Mesendoderm (in vitro differentiated cells): ENCODE measurements at regions not wholly inside any gene's neighbourhood (a gene's known extent, or its start where the extent isn't known, plus 50 kb on each side); places are given as distances from the start of the nearest gene placed in this dataset.
"Not testable (repeated sequence)": the region's sequence is repeated elsewhere in the genome, so short reads cannot be mapped to it uniquely, and the experiment has no call there.

ENCODE experiments used
- DNase-seq: peaks from one replicate; pipeline ENCODE4 v3.0.0; 2013
- H2AK5ac ChIP-seq: 2 replicates; pipeline ENCODE4 v1.6.1; 2013; ENCODE audit warnings: low read length, inconsistent platforms
- H2BK120ac ChIP-seq: 2 replicates; pipeline ENCODE4 v1.6.1; 2013; ENCODE audit warnings: low read depth, mild to moderate bottlenecking, low read length, moderate library complexity, mixed read lengths
- H2BK15ac ChIP-seq: replicated peaks from 2 replicates; pipeline ENCODE4 v1.6.1; 2013; ENCODE audit warnings: low read depth, mild to moderate bottlenecking, moderate library complexity
- H2BK5ac ChIP-seq: 2 replicates; pipeline ENCODE4 v1.6.1; 2013; ENCODE audit warnings: low read length, inconsistent platforms
- H3K18ac ChIP-seq: 2 replicates; pipeline ENCODE4 v1.6.1; 2013; ENCODE audit warnings: mild to moderate bottlenecking, low read length, mixed read lengths
- H3K23ac ChIP-seq: one replicate; pipeline ENCODE4 v1.6.1; 2013; ENCODE audit warnings: low read length
- H3K27ac ChIP-seq: 2 replicates; pipeline ENCODE4 v1.5.1; 2013; ENCODE audit warnings: low read depth, mild to moderate bottlenecking, inconsistent platforms, low read length, moderate library complexity
- H3K27me3 ChIP-seq: 2 replicates; pipeline ENCODE4 v1.6.1; 2013; ENCODE audit warnings: low read length, control low read depth, mild to moderate bottlenecking, inconsistent platforms; ENCODE audit not compliant: insufficient read depth, poor library complexity
- H3K36me3 ChIP-seq: 2 replicates; pipeline ENCODE4 v1.6.1; 2013; ENCODE audit warnings: low read length, inconsistent platforms; ENCODE audit not compliant: control insufficient read depth, insufficient read depth
- H3K4ac ChIP-seq: one replicate; pipeline ENCODE4 v1.6.1; 2013; ENCODE audit warnings: low read depth, mild to moderate bottlenecking, low read length, moderate library complexity
- H3K4me1 ChIP-seq: 2 replicates; pipeline ENCODE4 v1.6.1; 2013; ENCODE audit warnings: low read depth, low read length, inconsistent platforms; ENCODE audit not compliant: control insufficient read depth
- H3K4me2 ChIP-seq: 2 replicates; pipeline ENCODE4 v1.6.1; 2013; ENCODE audit warnings: low read length
- H3K4me3 ChIP-seq: 2 replicates; pipeline ENCODE4 v1.5.1; 2013; ENCODE audit warnings: mild to moderate bottlenecking, low read length
- H3K56ac ChIP-seq: one replicate; pipeline ENCODE4 v1.6.1; 2013; ENCODE audit warnings: low read length
- H3K79me1 ChIP-seq: 2 replicates; pipeline ENCODE4 v1.6.1; 2013; ENCODE audit warnings: low read length, inconsistent platforms
- H3K79me2 ChIP-seq: 2 replicates; pipeline ENCODE4 v1.6.1; 2013; ENCODE audit warnings: mild to moderate bottlenecking, low read length; ENCODE audit not compliant: control insufficient read depth, insufficient read depth
- H3K9ac ChIP-seq: 2 replicates; pipeline ENCODE4 v1.6.1; 2013; ENCODE audit warnings: low read length, inconsistent platforms
- H4K5ac ChIP-seq: one replicate; pipeline ENCODE4 v1.6.1; 2013; ENCODE audit warnings: low read length
- H4K8ac ChIP-seq: one replicate; pipeline ENCODE4 v1.6.1; 2013; ENCODE audit warnings: low read depth, mild to moderate bottlenecking, control low read depth, low read length, moderate library complexity
- WGBS: extraction: QIAGEN DNeasy Blood & Tissue Kit; methylation state at CpG from one replicate; pipeline ENCODE4 v1.1.7; 2013; ENCODE audit warnings: low lambda C conversion rate, missing lambda C conversion rate; ENCODE audit not compliant: insufficient coverage; ENCODE audit errors: extremely low coverage; 5-methylcytosine and 5-hydroxymethylcytosine counted together

DNA sequence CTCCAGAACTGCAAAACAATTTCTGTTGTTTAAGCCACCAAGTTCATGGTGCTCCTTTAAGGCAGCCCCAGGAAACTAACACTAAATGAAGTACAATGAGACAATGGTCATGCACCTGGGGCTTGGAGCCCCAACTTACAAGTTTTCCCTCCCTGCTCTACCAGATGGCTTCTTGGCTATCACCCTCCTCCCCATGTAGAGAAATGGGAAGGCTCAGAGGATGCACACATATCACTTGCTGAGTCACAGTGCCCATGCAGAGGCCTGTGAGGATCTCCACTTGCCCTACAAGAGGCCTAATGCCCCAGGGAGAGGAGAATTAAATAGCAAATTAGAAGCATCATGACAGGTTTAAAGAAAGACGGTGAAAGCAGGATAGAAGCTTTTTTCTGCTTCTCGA is 270.9 kb downstream of the TTC32 start:
- WGBS: no CpG with 5 or more reads among the region's 2 CpGs

DNA sequence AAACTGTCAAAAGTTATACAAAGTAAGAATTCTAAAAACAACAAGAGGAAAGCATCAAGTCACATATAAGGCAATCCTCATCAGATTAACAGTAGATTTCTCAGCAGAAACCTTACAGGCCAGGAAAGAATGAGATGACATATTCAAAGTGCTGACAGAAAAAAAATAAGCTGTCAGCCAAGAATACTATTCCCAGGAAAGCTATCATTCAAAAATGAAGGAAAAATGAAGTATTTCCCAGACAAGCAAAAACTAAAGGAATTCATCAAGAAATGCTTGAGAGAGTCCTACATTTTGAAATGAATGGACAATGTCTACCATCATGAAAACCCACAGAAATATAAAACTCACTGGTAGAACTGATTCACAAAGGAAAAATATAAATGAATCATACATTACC is 268.9 kb upstream of the OSR1 start:
- no peaks in the 10 kb centered on the region for H3K79me2 ChIP-seq
- H3K27me3 ChIP-seq: no peaks in the 10 kb centered on the region
- H3K4me2 ChIP-seq: no peak overlapping the region
- no peak overlapping the region for H3K9ac ChIP-seq
- H3K23ac ChIP-seq: no peak overlapping the region
- DNase-seq: no peak
- H2BK120ac ChIP-seq: no peak overlapping the region
- H3K79me1 ChIP-seq: no peaks in the 10 kb centered on the region
- no peak overlapping the region for H3K56ac ChIP-seq
- no peak overlapping the region for H4K5ac ChIP-seq
- no peak overlapping the region for H3K27ac ChIP-seq
- H3K18ac ChIP-seq: no peak overlapping the region
- no peak overlapping the region for H2BK15ac ChIP-seq
- H4K8ac ChIP-seq: no peak overlapping the region
- H3K4me1 ChIP-seq: no peaks in the 10 kb centered on the region
- H3K4ac ChIP-seq: no peak overlapping the region
- H3K36me3 ChIP-seq: no peaks in the 10 kb centered on the region
- no peak overlapping the region for H2BK5ac ChIP-seq
- H2AK5ac ChIP-seq: no peak overlapping the region
- H3K4me3 ChIP-seq: no peak overlapping the region

More for the DNA sequence above, 270.9 kb downstream of the TTC32 start:
- Histone ChIP-seq H2BK5ac (no peak overlapping the region), H3K79me2 (no peaks in the 10 kb centered on the region), H3K9ac (no peak overlapping the region), H2BK15ac (no peak overlapping the region), H3K4me3 (no peak overlapping the region), H2AK5ac (no peak overlapping the region), H3K4me1 (no peaks in the 10 kb centered on the region), H3K27ac (no peak overlapping the region), H3K36me3 (no peaks in the 10 kb centered on the region), H3K56ac (no peak overlapping the region), H3K23ac (no peak overlapping the region), H3K4ac (no peak overlapping the region), H3K79me1 (no peaks in the 10 kb centered on the region), H3K27me3 (no peaks in the 10 kb centered on the region), H2BK120ac (no peak overlapping the region), H3K4me2 (no peak overlapping the region), H4K5ac (no peak overlapping the region), H3K18ac (no peak overlapping the region), H4K8ac (no peak overlapping the region)
- DNase-seq: no peak

DNA sequence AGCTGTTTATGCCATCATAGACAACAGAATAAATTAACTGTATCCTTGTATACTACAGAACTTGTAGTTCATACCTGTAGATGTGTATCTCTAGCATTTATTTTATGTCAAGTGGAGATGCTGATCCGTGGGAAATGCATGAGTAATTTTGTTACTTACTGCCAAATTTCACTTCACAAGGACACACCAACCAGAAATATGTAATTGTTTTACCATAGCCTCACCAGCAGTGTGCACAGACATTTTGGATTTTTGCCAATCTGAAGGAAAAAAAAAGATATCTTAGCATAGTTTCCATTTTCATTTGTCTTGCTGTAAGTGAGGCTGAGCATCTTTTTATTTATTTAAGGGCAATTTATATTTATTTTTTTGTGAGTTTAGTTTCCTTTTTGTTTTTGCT is 265.1 kb upstream of the OSR1 start:
- Histone ChIP-seq H4K8ac (no peak overlapping the region), H2BK5ac (no peak overlapping the region), H4K5ac (no peak overlapping the region), H3K36me3 (no peaks in the 10 kb centered on the region), H3K79me1 (no peaks in the 10 kb centered on the region), H3K4ac (no peak overlapping the region), H3K27me3 (no peaks in the 10 kb centered on the region), H2BK120ac (no peak overlapping the region), H3K79me2 (no peaks in the 10 kb centered on the region), H3K4me3 (no peak overlapping the region), H2BK15ac (no peak overlapping the region), H3K23ac (no peak overlapping the region), H3K18ac (no peak overlapping the region), H3K4me2 (no peak overlapping the region), H3K27ac (no peak overlapping the region), H3K9ac (no peak overlapping the region), H3K56ac (no peak overlapping the region), H2AK5ac (no peak overlapping the region), H3K4me1 (no peaks in the 10 kb centered on the region)
- DNase-seq: no peak
- no CpG with 5 or more reads among the region's 1 CpG for WGBS

DNA sequence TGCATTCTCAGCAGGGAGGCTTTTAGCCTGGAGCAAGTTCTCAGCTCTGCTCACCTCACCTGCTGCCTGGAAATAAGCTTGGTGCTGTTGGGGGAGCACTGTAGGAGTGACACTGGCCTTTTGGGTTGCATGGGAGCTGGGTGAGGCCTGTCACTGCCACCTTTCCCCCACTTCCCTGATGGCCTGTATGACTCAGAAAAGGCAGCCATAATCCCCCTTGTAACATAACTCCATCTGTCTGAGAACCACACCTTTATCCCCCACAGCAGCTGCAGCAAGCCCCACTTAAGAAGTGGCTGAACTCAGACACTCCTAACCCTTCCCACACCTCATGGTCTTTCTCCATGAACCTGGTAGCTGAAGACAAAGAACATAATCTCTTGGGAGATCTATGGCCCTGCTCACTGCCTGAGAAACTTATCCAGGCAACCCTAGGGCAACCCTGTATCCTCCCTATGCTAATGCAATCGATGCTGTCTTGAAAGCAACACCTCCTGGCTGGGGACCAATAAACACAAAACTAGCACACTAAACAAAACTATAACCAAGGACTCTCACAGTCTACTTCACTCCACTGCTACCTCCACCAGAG is 258.9 kb upstream of the OSR1 start:
- H2BK120ac ChIP-seq: no peak overlapping the region
- DNase-seq: no peak
- no peaks in the 10 kb centered on the region for H3K4me1 ChIP-seq
- H4K8ac ChIP-seq: no peak overlapping the region
- H2BK5ac ChIP-seq: no peak overlapping the region
- H3K79me2 ChIP-seq: no peaks in the 10 kb centered on the region
- no peak overlapping the region for H4K5ac ChIP-seq
- H3K4me3 ChIP-seq: no peak overlapping the region
- H3K9ac ChIP-seq: no peak overlapping the region
- no peaks in the 10 kb centered on the region for H3K36me3 ChIP-seq
- no CpG with 5 or more reads among the region's 1 CpG for WGBS
- no peak overlapping the region for H2BK15ac ChIP-seq
- H3K23ac ChIP-seq: no peak overlapping the region
- H3K4ac ChIP-seq: no peak overlapping the region
- no peak overlapping the region for H3K56ac ChIP-seq
- H3K18ac ChIP-seq: no peak overlapping the region
- no peaks in the 10 kb centered on the region for H3K27me3 ChIP-seq
- H3K79me1 ChIP-seq: no peaks in the 10 kb centered on the region
- H3K27ac ChIP-seq: no peak overlapping the region
- no peak overlapping the region for H3K4me2 ChIP-seq
- H2AK5ac ChIP-seq: no peak overlapping the region

DNA sequence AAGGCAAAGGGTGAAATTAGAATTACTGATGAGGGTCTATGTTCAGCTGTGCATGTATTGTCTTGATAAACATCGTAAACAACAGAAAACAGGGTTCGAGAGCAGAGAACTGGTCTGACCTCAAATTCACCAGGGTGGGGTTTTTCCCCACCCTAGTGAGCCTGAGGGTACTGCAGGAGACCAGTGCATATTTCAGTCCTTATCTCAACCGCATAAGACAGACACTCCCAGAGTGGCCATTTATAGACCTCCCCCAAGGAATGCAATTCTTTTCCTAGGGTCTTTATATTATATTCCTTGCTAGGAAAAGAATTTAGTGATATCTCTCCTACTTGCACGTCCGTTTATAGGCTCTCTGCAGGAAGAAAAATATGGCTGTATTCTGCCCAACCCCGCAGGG is 257.0 kb upstream of the OSR1 start:
- H4K8ac ChIP-seq, H3K23ac ChIP-seq, H3K27me3 ChIP-seq, H2BK5ac ChIP-seq, H3K36me3 ChIP-seq, H3K18ac ChIP-seq, DNase-seq, H4K5ac ChIP-seq, H2BK120ac ChIP-seq, H3K79me1 ChIP-seq, H3K27ac ChIP-seq, H3K79me2 ChIP-seq, H3K4me1 ChIP-seq, H3K9ac ChIP-seq, H3K4ac ChIP-seq, H3K4me3 ChIP-seq, H3K4me2 ChIP-seq, H2AK5ac ChIP-seq, H3K56ac ChIP-seq, H2BK15ac ChIP-seq: not testable (repeated sequence)
- WGBS: no CpG with 5 or more reads among the region's 6 CpGs

DNA sequence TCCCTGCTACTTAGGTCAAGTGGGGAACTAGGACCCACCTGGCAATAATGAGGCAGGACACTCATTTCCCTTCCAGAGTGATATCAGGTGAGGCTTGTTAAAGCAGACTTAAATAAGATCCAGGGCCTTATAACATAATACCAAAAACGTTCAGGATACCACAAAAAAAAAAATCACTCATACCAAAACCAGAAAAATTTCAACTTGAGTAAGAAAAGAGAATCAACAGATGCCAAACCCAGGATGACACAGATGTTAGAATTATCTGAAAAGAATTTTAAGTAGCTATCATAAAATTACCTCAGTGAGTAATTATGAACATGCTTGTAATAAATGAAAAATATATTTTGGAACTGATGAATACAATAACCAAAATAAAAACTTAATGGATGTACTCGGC is 255.6 kb upstream of the OSR1 start:
- WGBS: no CpG with 5 or more reads among the region's 2 CpGs
- H3K4me3 ChIP-seq: no peak overlapping the region
- H3K36me3 ChIP-seq: no peaks in the 10 kb centered on the region
- H4K8ac ChIP-seq: no peak overlapping the region
- no peak overlapping the region for H3K23ac ChIP-seq
- H2BK15ac ChIP-seq: no peak overlapping the region
- H3K4me2 ChIP-seq: no peak overlapping the region
- H3K9ac ChIP-seq: no peak overlapping the region
- no peaks in the 10 kb centered on the region for H3K79me2 ChIP-seq
- no peaks in the 10 kb centered on the region for H3K4me1 ChIP-seq
- H3K27me3 ChIP-seq: no peaks in the 10 kb centered on the region
- no peak for DNase-seq
- H3K27ac ChIP-seq: no peak overlapping the region
- no peak overlapping the region for H4K5ac ChIP-seq
- H3K4ac ChIP-seq: no peak overlapping the region
- H3K56ac ChIP-seq: no peak overlapping the region
- H3K18ac ChIP-seq: no peak overlapping the region
- no peak overlapping the region for H2AK5ac ChIP-seq
- no peak overlapping the region for H2BK120ac ChIP-seq
- no peak overlapping the region for H2BK5ac ChIP-seq
- H3K79me1 ChIP-seq: no peaks in the 10 kb centered on the region
